HepG2 (cell line): ENCODE measurements at regions not wholly inside any gene's neighbourhood (a gene's known extent, or its start where the extent isn't known, plus 50 kb on each side); places are given as distances from the start of the nearest gene placed in this dataset.

ENCODE experiments used
- CREBL2 ChIP-seq: sonication (generic); formaldehyde crosslinking; IDR thresholded peaks from 2 replicates; pipeline ENCODE4 v1.8.1; 2023; ENCODE audit warnings: missing genetic modification reagents, mild to moderate bottlenecking, borderline replicate concordance
- FOXA3 ChIP-seq: IDR thresholded peaks from 2 replicates; pipeline ENCODE4 v1.6.1; 2016; ENCODE audit warnings: missing genetic modification reagents, missing compliant biosample characterization
- HOXA3 ChIP-seq: sonication (generic); formaldehyde crosslinking; IDR thresholded peaks from 2 replicates; pipeline ENCODE4 v1.5.0; 2020; ENCODE audit warnings: missing genetic modification reagents
- KIAA2018 ChIP-seq: sonication (generic); formaldehyde crosslinking; IDR thresholded peaks from 2 replicates; pipeline ENCODE4 v1.5.0; 2020; ENCODE audit warnings: mild to moderate bottlenecking, missing genetic modification reagents, borderline replicate concordance
- KMT2A ChIP-seq: sonication (generic); formaldehyde crosslinking; IDR thresholded peaks from 2 replicates; pipeline ENCODE4 v1.4.0; 2020; ENCODE audit warnings: missing genetic modification reagents
- LCORL ChIP-seq, 2 experiments: fragments of 450-650 bp in 1 of 2; sonication (generic) in 1 of 2; formaldehyde crosslinking in 1 of 2; IDR thresholded peaks; 2 replicates each; pipeline versions ENCODE4 v1.5.0 to v1.6.1; 2017 to 2020; ENCODE audit warnings: antibody characterized with exemption in 1 of 2, missing genetic modification reagents in 1 of 2
- PLRG1 ChIP-seq: fragments of 450-650 bp; conservative IDR thresholded peaks from 2 replicates; pipeline ENCODE4 v1.6.1; 2016
- RAD51 ChIP-seq: fragments of 450-650 bp; IDR thresholded peaks from 2 replicates; pipeline ENCODE4 v1.6.1; 2016; ENCODE audit warnings: borderline replicate concordance
- ZBTB25 ChIP-seq: IDR thresholded peaks from 2 replicates; pipeline ENCODE4 v1.6.1; 2018; ENCODE audit warnings: missing genetic modification reagents
- ZBTB46 ChIP-seq: sonication (generic); formaldehyde crosslinking; IDR thresholded peaks from 2 replicates; pipeline ENCODE4 v1.4.0; 2020; ENCODE audit warnings: mild to moderate bottlenecking, missing genetic modification reagents, borderline replicate concordance
- ZNF501 ChIP-seq: sonication (generic); formaldehyde crosslinking; IDR thresholded peaks from 2 replicates; pipeline ENCODE4 v1.5.1; 2020; ENCODE audit warnings: mild to moderate bottlenecking, moderate library complexity, missing genetic modification reagents
- ZNF687 ChIP-seq: sonication (generic); formaldehyde crosslinking; IDR thresholded peaks from 2 replicates; pipeline ENCODE4 v1.5.1; 2020; ENCODE audit warnings: mild to moderate bottlenecking, missing genetic modification reagents, moderate library complexity
- ZNF703 ChIP-seq: sonication (generic); formaldehyde crosslinking; IDR thresholded peaks from 2 replicates; pipeline ENCODE4 v1.5.1; 2020; ENCODE audit warnings: missing genetic modification reagents, mild to moderate bottlenecking, moderate library complexity, borderline replicate concordance
- ZNF746 ChIP-seq: sonication (generic); formaldehyde crosslinking; IDR thresholded peaks from 2 replicates; pipeline ENCODE4 v1.8.0; 2022; ENCODE audit warnings: mild to moderate bottlenecking, missing genetic modification reagents

GRCh38 chr13:22848539-22849052 is 332.2 kb upstream of the SGCG start (continued):
- TF ChIP-seq ZNF687 (peak; percentile 89), RAD51 (no peak), FOXA3 (peak; percentile 8; the same call in 1 of the 2 replicates), ZBTB25 (CRISPR knock-in tag) (no peak), LCORL (IDR thresholded peaks at IDR 0.05) (no peak), LCORL (CRISPR knock-in tag; IDR thresholded peaks at IDR 0.05) (no peak; the same call in 1 of the 2 replicates), KIAA2018 (no peak), ZNF746 (CRISPR knock-in tag) (peak; percentile 33; the same call in 1 of the 2 replicates), PLRG1 (no peak), ZNF501 (CRISPR knock-in tag) (peak; percentile 54; the same call in 1 of the 2 replicates), ZBTB46 (CRISPR knock-in tag) (no peak), CREBL2 (CRISPR knock-in tag) (no peak), HOXA3 (CRISPR knock-in tag) (peak; percentile 47; the same call in 1 of the 2 replicates), ZNF703 (CRISPR knock-in tag) (no peak), KMT2A (CRISPR knock-in tag) (no peak)
